WTC11 (cell line): ENCODE measurements at regions not wholly inside any gene's neighbourhood (a gene's known extent, or its start where the extent isn't known, plus 50 kb on each side); places are given as distances from the start of the nearest gene placed in this dataset.

Experiments used
- ATAC-seq: fragments of 200-7000 bp; cut with Tn5 transposase; 2 replicates; pipeline ENCODE4 v1.10.0; 2021; ENCODE audit warnings: mild to moderate bottlenecking, moderate library complexity
- CTCF ChIA-PET: fragments of 300-600 bp; sonication (Branson Sonifier 250); formaldehyde crosslinking; loops from one replicate; lab custom pipeline; 2021; ENCODE audit warnings: antibody characterized with exemption; lab: Charles Lee
- POLR2A ChIA-PET: fragments of 350-600 bp; sonication (Branson Sonifier 250); formaldehyde crosslinking; loops from one replicate; lab custom pipeline; 2021; ENCODE audit warnings: antibody characterized with exemption; lab: Charles Lee
- DNase-seq: peaks from one replicate; pipeline ENCODE4 v3.0.0; 2021; ENCODE audit warnings: low spot score
- H3K27ac Mint-ChIP-seq: 2 replicates; pipeline ENCODE4 v1.8.0; 2021; ENCODE audit warnings: mixed read lengths
- H3K27me3 Mint-ChIP-seq: 2 replicates; pipeline ENCODE4 v1.8.0; 2021; ENCODE audit warnings: low read depth, mild to moderate bottlenecking, moderate library complexity, mixed read lengths
- H3K36me3 Mint-ChIP-seq: 2 replicates; pipeline ENCODE4 v1.8.0; 2021; ENCODE audit warnings: mixed read lengths
- H3K4me1 Mint-ChIP-seq: 2 replicates; pipeline ENCODE4 v1.8.0; 2022; ENCODE audit warnings: mixed read lengths
- H3K4me3 Mint-ChIP-seq: 2 replicates; pipeline ENCODE4 v1.8.0; 2021; ENCODE audit warnings: mild to moderate bottlenecking, moderate library complexity, mixed read lengths
- H3K9me3 Mint-ChIP-seq: 2 replicates; pipeline ENCODE4 v1.8.0; 2021; ENCODE audit warnings: mixed read lengths
- AFF4 ChIP-seq: sonication (generic); formaldehyde crosslinking; IDR thresholded peaks from 2 replicates; pipeline ENCODE4 v1.8.1; 2023; ENCODE audit warnings: mild to moderate bottlenecking, missing genetic modification reagents, borderline replicate concordance
- CBFB ChIP-seq: sonication (generic); formaldehyde crosslinking; IDR thresholded peaks from 2 replicates; pipeline ENCODE4 v1.8.1; 2022; ENCODE audit warnings: mild to moderate bottlenecking, low read depth, missing genetic modification reagents
- CREM ChIP-seq: sonication (generic); formaldehyde crosslinking; IDR thresholded peaks from 2 replicates; pipeline ENCODE4 v1.8.1; 2022; ENCODE audit warnings: mild to moderate bottlenecking, missing genetic modification reagents, moderate library complexity
- E2F4 ChIP-seq: sonication (generic); formaldehyde crosslinking; IDR thresholded peaks from 2 replicates; pipeline ENCODE4 v1.8.1; 2022; ENCODE audit warnings: low read depth, mild to moderate bottlenecking, moderate library complexity, missing genetic modification reagents, borderline replicate concordance
- EMX1 ChIP-seq: fragments of 250-450 bp; sonication (Bioruptor Pico); IDR thresholded peaks from 2 replicates; pipeline ENCODE4 v1.8.0; 2021; ENCODE audit warnings: mild to moderate bottlenecking
- MAX ChIP-seq: sonication (generic); formaldehyde crosslinking; IDR thresholded peaks from 2 replicates; pipeline ENCODE4 v1.8.0; 2022; ENCODE audit warnings: mild to moderate bottlenecking, missing genetic modification reagents
- NFATC4 ChIP-seq: fragments of 250-450 bp; sonication (Bioruptor Pico); IDR thresholded peaks from 2 replicates; pipeline ENCODE4 v1.9.0; 2021; ENCODE audit warnings: mild to moderate bottlenecking
- NFE2L1 ChIP-seq: sonication (generic); formaldehyde crosslinking; IDR thresholded peaks from 2 replicates; pipeline ENCODE4 v1.8.1; 2023; ENCODE audit warnings: missing genetic modification reagents
- OVOL2 ChIP-seq: fragments of 250-450 bp; sonication (Bioruptor Pico); IDR thresholded peaks from 2 replicates; pipeline ENCODE4 v1.9.0; 2021; ENCODE audit warnings: mild to moderate bottlenecking, borderline replicate concordance
- RELA ChIP-seq: sonication (generic); formaldehyde crosslinking; IDR thresholded peaks from 2 replicates; pipeline ENCODE4 v1.8.1; 2022; ENCODE audit warnings: missing genetic modification reagents, mild to moderate bottlenecking, borderline replicate concordance
- TCF7 ChIP-seq: sonication (generic); formaldehyde crosslinking; IDR thresholded peaks from 2 replicates; pipeline ENCODE4 v1.8.0; 2022; ENCODE audit warnings: mild to moderate bottlenecking, low read depth, missing genetic modification reagents, moderate library complexity
- TEAD1 ChIP-seq: sonication (generic); formaldehyde crosslinking; IDR thresholded peaks from 2 replicates; pipeline ENCODE4 v1.8.0; 2022; ENCODE audit warnings: mild to moderate bottlenecking, missing genetic modification reagents
- TP53 ChIP-seq: sonication (generic); formaldehyde crosslinking; IDR thresholded peaks from 2 replicates; pipeline ENCODE4 v1.8.1; 2023; ENCODE audit warnings: mild to moderate bottlenecking, missing genetic modification reagents
- USF2 ChIP-seq: sonication (generic); formaldehyde crosslinking; IDR thresholded peaks from 2 replicates; pipeline ENCODE4 v1.8.1; 2023; ENCODE audit warnings: mild to moderate bottlenecking, missing genetic modification reagents, moderate library complexity
- ZBTB43 ChIP-seq: sonication (generic); formaldehyde crosslinking; IDR thresholded peaks from 2 replicates; pipeline ENCODE4 v1.8.1; 2023; ENCODE audit warnings: mild to moderate bottlenecking, missing genetic modification reagents
- ZNF219 ChIP-seq: sonication (generic); formaldehyde crosslinking; IDR thresholded peaks from 2 replicates; pipeline ENCODE4 v1.8.0; 2023; ENCODE audit warnings: missing genetic modification reagents, mild to moderate bottlenecking, borderline replicate concordance
- ZNF317 ChIP-seq: sonication (generic); formaldehyde crosslinking; IDR thresholded peaks from 2 replicates; pipeline ENCODE4 v1.8.1; 2023; ENCODE audit warnings: low read depth, mild to moderate bottlenecking, moderate library complexity, missing genetic modification reagents, borderline replicate concordance
- ZNF423 ChIP-seq: fragments of 250-450 bp; sonication (Bioruptor Pico); IDR thresholded peaks from 2 replicates; pipeline ENCODE4 v2.1.2; 2022; ENCODE audit warnings: mild to moderate bottlenecking, moderate library complexity
- ZNF532 ChIP-seq: fragments of 250-450 bp; sonication (Bioruptor Pico); IDR thresholded peaks from 2 replicates; pipeline ENCODE4 v1.9.0; 2021; ENCODE audit warnings: mild to moderate bottlenecking, borderline replicate concordance
- ZSCAN18 ChIP-seq: fragments of 250-450 bp; sonication (Bioruptor Pico); IDR thresholded peaks from 2 replicates; pipeline ENCODE4 v2.1.2; 2022; ENCODE audit warnings: mild to moderate bottlenecking, moderate library complexity

- TF ChIP-seq ZNF532 = no peak
- no peak for TF ChIP-seq MAX (CRISPR knock-in tag)
- TF ChIP-seq AFF4 (CRISPR knock-in tag) = no peak
Observed at GRCh38 chr1:198876371-198876871, 237.6 kb downstream of the PTPRC start (continued).

- H3K36me3 Mint-ChIP-seq = no peaks in the 10 kb centered on the region
- TF ChIP-seq OVOL2 (CRISPR knock-in tag) = no peak
- TF ChIP-seq, all 79 proteins: peak for 0
- no peak for DNase-seq
- no peaks in the 10 kb centered on the region for H3K27me3 Mint-ChIP-seq
- POLR2A ChIA-PET = no interaction called here
- CTCF ChIA-PET = no interaction called here
- ATAC-seq = no peak
- H3K4me1 Mint-ChIP-seq = 0 out of 2 replicates have a peak, but pooled peaks cover 5% of the 10 kb centered on the region
- no peak overlapping the region for H3K4me3 Mint-ChIP-seq
- H3K9me3 Mint-ChIP-seq = no peaks in the 10 kb centered on the region
- no peak overlapping the region for H3K27ac Mint-ChIP-seq
Observed at GRCh38 chr1:198878566-198878965, 239.7 kb downstream of the PTPRC start.

- ChIA-PET CTCF (interaction anchor here (0.7 kb wide), 1 partner anchor 91 kb away, joined by 3 read pairs; no protein-coding TSS in a partner anchor), POLR2A (no interaction called here)
- Mint-ChIP-seq H3K27me3 (no peaks in the 10 kb centered on the region), H3K4me3 (no peak overlapping the region), H3K9me3 (no peaks in the 10 kb centered on the region), H3K36me3 (no peaks in the 10 kb centered on the region), H3K4me1 (0 out of 2 replicates have a peak, but pooled peaks cover 5% of the 10 kb centered on the region), H3K27ac (no peak overlapping the region)
- DNase-seq = no peak
- ATAC-seq = no peak
- TF ChIP-seq USF2 (no peak), TEAD1 (CRISPR knock-in tag) (no peak), NFATC4 (CRISPR knock-in tag) (no peak), ZBTB43 (CRISPR knock-in tag) (no peak), TP53 (CRISPR knock-in tag) (no peak), RELA (no peak), CBFB (no peak), NFE2L1 (CRISPR knock-in tag) (no peak), EMX1 (no peak), E2F4 (CRISPR knock-in tag) (no peak), ZNF219 (no peak), ZNF423 (CRISPR knock-in tag) (no peak), TCF7 (CRISPR knock-in tag) (no peak), ZNF317 (no peak), CREM (CRISPR knock-in tag) (no peak), ZSCAN18 (no peak)
Observed at GRCh38 chr1:198879711-198880306, 241.0 kb downstream of the PTPRC start.
